NCI-H748 treated with DMSO at 0.1 percent for 48 hours (cell line): ENCODE measurements at regions not wholly inside any gene's neighbourhood (a gene's known extent, or its start where the extent isn't known, plus 50 kb on each side); places are given as distances from the start of the nearest gene placed in this dataset.

Experiments used
- DNase-seq: peaks from one replicate; lab custom pipeline; 2025; lab: John Stamatoyannopoulos, UW

DNA sequence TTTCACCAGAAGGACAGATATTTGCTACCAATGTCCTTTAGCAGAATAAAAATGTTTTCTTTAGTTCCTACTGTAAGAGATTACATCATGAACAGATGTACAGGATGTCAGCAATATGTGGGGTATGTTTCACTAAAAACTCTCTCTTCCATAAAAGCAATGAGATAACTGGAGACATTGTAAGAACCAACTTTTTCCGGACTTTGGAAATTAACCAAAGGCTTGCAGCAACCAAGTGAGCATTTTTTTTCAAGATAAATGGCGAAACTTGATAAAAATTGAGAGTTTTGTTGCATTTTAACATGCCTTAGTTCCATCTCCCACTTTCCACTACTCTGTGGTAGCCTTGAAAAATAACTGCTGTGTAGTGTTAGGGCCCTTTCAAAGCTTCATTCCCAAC is 429.8 kb upstream of the CDH2 start:
- no peak for DNase-seq

- DNase-seq: no peak
These were observed 425.5 kb upstream of the CDH2 start for GRCh38 chr18:28602391-28602790.

- DNase-seq: no peak
These were observed 417.1 kb upstream of the CDH2 start for GRCh38 chr18:28594034-28594433.

GRCh38 chr18:28588884-28589549 is 412.1 kb upstream of the CDH2 start:
- no peak for DNase-seq

DNA sequence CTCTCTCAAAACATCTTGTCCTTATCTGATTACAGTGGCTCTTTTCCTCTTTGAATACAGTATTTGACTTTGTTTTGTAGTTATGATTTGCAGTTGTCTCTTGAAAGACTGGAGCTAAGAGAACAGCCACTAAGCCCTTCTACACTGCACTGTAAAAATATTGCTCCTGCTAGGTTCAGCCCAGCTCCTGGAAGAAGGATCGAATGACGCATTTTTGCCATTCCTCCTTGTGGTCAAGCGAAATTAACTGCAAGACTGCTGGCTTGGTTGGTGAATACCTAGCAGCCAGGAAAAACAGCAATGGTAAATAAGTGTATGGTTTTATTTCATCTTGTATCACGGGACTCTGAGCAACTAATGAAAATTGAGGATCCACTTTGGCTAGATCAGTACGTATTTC is 407.8 kb upstream of the CDH2 start:
- no peak for DNase-seq

GRCh38 chr18:28582724-28583123 is 405.8 kb upstream of the CDH2 start:
- peak; percentile 60 for DNase-seq

- peak; percentile 53 for DNase-seq
These were observed 404.7 kb upstream of the CDH2 start for GRCh38 chr18:28581521-28582071.

- no peak for DNase-seq
These were observed 400.0 kb upstream of the CDH2 start for GRCh38 chr18:28576941-28577340.

GRCh38 chr18:28575123-28575522 is 398.2 kb upstream of the CDH2 start:
- no peak for DNase-seq

DNA sequence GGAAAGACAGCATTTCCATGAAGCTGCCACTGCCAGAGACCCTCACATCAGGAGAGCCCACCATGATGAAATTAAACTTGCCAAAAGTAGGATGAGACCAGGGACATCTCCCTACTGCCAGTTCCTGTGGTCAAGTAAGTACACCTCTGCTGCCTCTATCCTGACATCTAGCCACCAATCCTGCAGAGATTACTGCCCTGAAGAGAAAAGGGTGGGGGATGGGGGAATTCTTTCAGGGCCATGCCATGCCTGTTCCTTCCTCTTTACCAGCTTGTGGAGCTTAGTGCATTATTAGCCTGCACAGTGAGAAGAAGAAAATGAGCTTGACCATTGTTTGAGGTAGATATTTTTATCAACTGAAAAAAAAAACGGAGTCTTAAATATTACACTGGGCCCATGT is 397.2 kb upstream of the CDH2 start:
- DNase-seq: no peak

- no peak for DNase-seq
These were observed 395.0 kb upstream of the CDH2 start for GRCh38 chr18:28571929-28572328.

DNA sequence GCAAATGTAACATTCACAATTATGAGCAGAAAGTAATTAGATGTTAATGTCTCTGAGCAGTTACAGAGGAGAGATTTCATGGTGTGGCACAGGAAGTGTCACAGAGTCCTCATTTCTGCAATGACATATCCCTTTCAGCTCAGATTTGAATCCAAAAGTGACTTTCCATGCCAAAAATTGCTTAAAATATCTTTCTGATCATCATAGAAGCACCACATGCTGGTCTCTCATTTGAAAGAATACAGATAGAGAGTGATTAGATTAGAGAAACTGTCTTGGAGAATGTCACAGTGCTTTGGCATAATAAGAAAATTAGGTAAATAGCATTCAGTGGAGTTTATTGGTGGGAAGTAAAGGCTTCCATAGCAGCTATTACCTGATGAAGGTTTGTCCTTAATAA is 383.4 kb upstream of the CDH2 start:
- no peak for DNase-seq

GRCh38 chr18:28559511-28559910 is 382.6 kb upstream of the CDH2 start:
- no peak for DNase-seq

GRCh38 chr18:28541934-28542333 is 365.0 kb upstream of the CDH2 start:
- no peak for DNase-seq

GRCh38 chr18:28541276-28541930 is 364.5 kb upstream of the CDH2 start:
- DNase-seq: no peak

GRCh38 chr18:28529644-28530043 is 352.7 kb upstream of the CDH2 start:
- no peak for DNase-seq

- DNase-seq: no peak
These were observed 349.3 kb upstream of the CDH2 start for GRCh38 chr18:28526196-28526595.

- DNase-seq: no peak
These were observed 347.0 kb upstream of the CDH2 start for GRCh38 chr18:28523758-28524475.

- DNase-seq: no peak
These were observed 345.3 kb upstream of the CDH2 start for GRCh38 chr18:28522236-28522635.

DNA sequence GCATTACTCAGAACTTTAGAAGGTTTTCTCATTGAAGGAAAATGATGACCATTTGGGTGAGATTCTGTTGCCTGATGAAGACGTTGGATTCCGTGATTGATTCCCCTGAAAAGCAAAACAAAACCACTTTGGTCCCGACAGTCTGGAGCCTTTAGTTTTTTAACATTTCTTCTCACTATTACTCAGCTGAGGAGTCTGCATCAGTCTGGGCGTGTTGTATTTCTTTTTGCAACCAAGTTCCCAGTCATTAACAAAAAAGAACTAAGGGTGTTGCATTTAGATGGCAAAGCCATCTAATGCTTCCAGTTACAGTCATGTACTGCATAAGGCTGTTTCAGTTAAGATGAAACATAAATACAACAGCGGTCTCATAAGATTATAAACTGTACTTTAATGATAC is 343.1 kb upstream of the CDH2 start:
- no peak for DNase-seq

GRCh38 chr18:28514699-28515098 is 337.8 kb upstream of the CDH2 start:
- DNase-seq: no peak

GRCh38 chr18:28512357-28512756 is 335.4 kb upstream of the CDH2 start:
- DNase-seq: no peak

DNA sequence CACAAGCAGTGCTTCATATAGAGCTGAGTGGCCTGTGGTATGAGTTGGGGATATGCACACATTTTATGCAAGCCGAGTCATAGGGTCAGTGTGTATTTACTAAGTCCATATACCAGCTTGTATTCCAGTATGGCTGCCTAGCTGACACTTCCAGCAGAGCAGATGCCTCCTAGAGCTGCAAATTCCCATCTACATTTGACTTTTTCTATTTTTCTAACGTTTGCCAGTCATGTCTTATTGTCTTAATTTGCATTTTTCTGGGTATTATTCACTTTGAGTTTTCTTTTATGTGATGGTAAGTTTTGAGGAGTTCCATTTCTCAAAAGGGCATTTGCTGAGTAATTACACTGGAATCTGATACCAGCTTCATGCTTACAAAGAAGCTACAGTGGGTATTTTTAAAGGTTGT is 334.5 kb upstream of the CDH2 start:
- DNase-seq: no peak
